K562 (cell line): ENCODE measurements at regions not wholly inside any gene's neighbourhood (a gene's known extent, or its start where the extent isn't known, plus 50 kb on each side); places are given as distances from the start of the nearest gene placed in this dataset.

Experiments
- ATF2 ChIP-seq: sonication (generic); formaldehyde crosslinking; IDR thresholded peaks from 2 replicates; pipeline ENCODE4 v1.8.1; 2022; ENCODE audit warnings: missing genetic modification reagents
- C11orf30 ChIP-seq: fragments of 450-650 bp; IDR thresholded peaks from 2 replicates; pipeline ENCODE4 v1.6.1; 2016; ENCODE audit warnings: low read depth, mild to moderate bottlenecking
- MYBL2 ChIP-seq, 2 experiments: fragments of 450-650 bp in 1 of 2; sonication (generic) in 1 of 2; formaldehyde crosslinking in 1 of 2; IDR thresholded peaks; 2 replicates each; pipeline versions ENCODE4 v1.6.1 to v1.8.1; 2017 to 2022; ENCODE audit warnings: borderline replicate concordance in 1 of 2, inconsistent platforms in 1 of 2, low read depth in 1 of 2, mild to moderate bottlenecking in 1 of 2, missing genetic modification reagents in 1 of 2, moderate library complexity in 1 of 2
- NR3C1 ChIP-seq: sonication (generic); formaldehyde crosslinking; IDR thresholded peaks from 2 replicates; pipeline ENCODE4 v1.8.1; 2022; ENCODE audit warnings: missing genetic modification reagents
- OTX1 ChIP-seq: fragments of 450-650 bp; formaldehyde crosslinking; IDR thresholded peaks from 2 replicates; pipeline ENCODE4 v1.4.0; 2022; ENCODE audit warnings: mild to moderate bottlenecking
- POLR2AphosphoS5 ChIP-seq: IDR thresholded peaks from 2 replicates; pipeline ENCODE4 v1.6.1; 2011; ENCODE audit warnings: mild to moderate bottlenecking, low read depth, low read length, moderate library complexity; ENCODE audit not compliant: control insufficient read depth, insufficient read depth
- RBM39 ChIP-seq: fragments of 200-400 bp; formaldehyde crosslinking; optimal IDR thresholded peaks from 2 replicates; pipeline ENCODE3; 2018; ENCODE audit warnings: low read depth, low read length
- RERE ChIP-seq: sonication (generic); formaldehyde crosslinking; IDR thresholded peaks from 2 replicates; pipeline ENCODE4 v1.8.0; 2023; ENCODE audit warnings: missing genetic modification reagents, mild to moderate bottlenecking, borderline replicate concordance
- TAF15 ChIP-seq: fragments of 200-400 bp; formaldehyde crosslinking; IDR thresholded peaks from 2 replicates; pipeline ENCODE4 v1.6.1; 2017; ENCODE audit warnings: mild to moderate bottlenecking, low read depth, low read length, moderate library complexity
- USF2 ChIP-seq: sonication (generic); formaldehyde crosslinking; IDR thresholded peaks from 2 replicates; pipeline ENCODE4 v1.5.0; 2020; ENCODE audit warnings: missing genetic modification reagents
- YY1 ChIP-seq, 3 experiments: IDR thresholded peaks; 2 replicates each; pipeline ENCODE4 v1.6.1; 2011; ENCODE audit warnings: low read length in 2 of 3, mild to moderate bottlenecking in 2 of 3, moderate library complexity in 2 of 3, borderline replicate concordance in 1 of 3, control low read depth in 1 of 3, low read depth in 1 of 3; ENCODE audit not compliant: insufficient read depth in 3 of 3, insufficient replicate concordance in 2 of 3, control insufficient read depth in 1 of 3, insufficient read length in 1 of 3; ENCODE audit errors: extremely low read depth in 1 of 3
- ZKSCAN8 ChIP-seq: fragments of 200-800 bp; sonication (Bioruptor generic); IDR thresholded peaks from 2 replicates; pipeline ENCODE4 v1.6.1; 2016; ENCODE audit warnings: missing genetic modification characterization, missing compliant biosample characterization
- ZNF124 ChIP-seq: sonication (generic); formaldehyde crosslinking; IDR thresholded peaks from 2 replicates; pipeline ENCODE4 v1.8.1; 2022; ENCODE audit warnings: missing genetic modification reagents
- ZNF165 ChIP-seq: fragments of 250-450 bp; sonication (Bioruptor Pico); IDR thresholded peaks from 2 replicates; pipeline ENCODE4 v1.4.0; 2020; ENCODE audit warnings: borderline replicate concordance
- TF ChIP-seq, protein P1 (sequence below): IDR thresholded peaks from 2 replicates; pipeline ENCODE4 v1.6.1; 2012; ENCODE audit warnings: low read depth, low read length, improper control_type of control experiment, borderline replicate concordance

DNA sequence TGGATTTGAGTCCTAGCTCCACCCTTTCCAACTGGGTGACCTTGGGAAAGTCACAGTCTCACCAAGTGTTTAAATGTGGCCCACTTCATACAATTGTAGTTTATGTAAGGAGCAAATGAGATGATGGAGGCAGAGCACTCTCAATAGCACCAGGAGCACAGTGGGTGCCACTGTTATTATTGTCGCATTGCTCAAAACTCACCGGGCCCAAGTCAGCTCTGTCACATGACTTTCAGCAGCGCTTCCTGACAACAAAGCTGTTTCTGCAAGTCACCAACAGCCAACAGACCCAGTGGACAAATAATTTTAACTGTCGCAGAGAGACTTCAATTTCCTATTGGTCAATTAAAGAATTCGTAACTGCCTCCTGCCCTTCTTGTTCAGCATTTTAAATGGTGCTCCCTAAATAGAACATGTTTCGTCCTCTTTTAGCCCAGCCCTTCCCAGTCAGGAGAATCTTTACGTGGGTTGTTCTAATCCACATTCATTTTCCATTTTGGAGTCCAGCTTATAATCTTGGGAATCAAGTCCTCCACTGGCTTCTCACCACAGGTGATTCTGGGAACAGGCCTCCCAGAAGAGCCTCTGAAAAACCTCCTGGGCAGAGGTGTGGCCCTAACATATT lies 415.6 kb upstream of the NPVF start (continued):
- no peak for TF ChIP-seq ATF2 (CRISPR knock-in tag)
- TF ChIP-seq C11orf30, result 0 out of 2 replicates have a peak, but pooled peaks have one; percentile 43
- TF ChIP-seq, protein P1, sequence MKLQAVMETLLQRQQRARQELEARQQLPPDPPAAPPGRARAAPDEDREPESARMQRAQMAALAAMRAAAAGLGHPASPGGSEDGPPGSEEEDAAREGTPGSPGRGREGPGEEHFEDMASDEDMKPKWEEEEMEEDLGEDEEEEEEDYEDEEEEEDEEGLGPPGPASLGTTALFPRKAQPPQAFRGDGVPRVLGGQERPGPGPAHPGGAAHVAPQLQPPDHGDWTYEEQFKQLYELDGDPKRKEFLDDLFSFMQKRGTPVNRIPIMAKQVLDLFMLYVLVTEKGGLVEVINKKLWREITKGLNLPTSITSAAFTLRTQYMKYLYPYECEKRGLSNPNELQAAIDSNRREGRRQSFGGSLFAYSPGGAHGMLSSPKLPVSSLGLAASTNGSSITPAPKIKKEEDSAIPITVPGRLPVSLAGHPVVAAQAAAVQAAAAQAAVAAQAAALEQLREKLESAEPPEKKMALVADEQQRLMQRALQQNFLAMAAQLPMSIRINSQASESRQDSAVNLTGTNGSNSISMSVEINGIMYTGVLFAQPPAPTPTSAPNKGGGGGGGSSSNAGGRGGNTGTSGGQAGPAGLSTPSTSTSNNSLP, result no peak
- no peak for TF ChIP-seq ZNF124 (CRISPR knock-in tag)
- no peak for TF ChIP-seq POLR2AphosphoS5
- no peak for TF ChIP-seq RERE (CRISPR knock-in tag)
- TF ChIP-seq MYBL2 (IDR thresholded peaks at IDR 0.05; ENCODE audit: low read depth), result peak; percentile 76
- TF ChIP-seq MYBL2 (CRISPR knock-in tag; IDR thresholded peaks at IDR 0.05; ENCODE audit: borderline replicate concordance), result no peak
- TF ChIP-seq YY1 (IDR thresholded peaks at IDR 0.05; ENCODE audit: borderline replicate concordance in 1 of 3, control insufficient read depth in 1 of 3, extremely low read depth in 1 of 3, insufficient read depth in 3 of 3, insufficient read length in 1 of 3, insufficient replicate concordance in 2 of 3, low read depth in 1 of 3, low read length in 2 of 3), result no peak
- peak; percentile 59 for TF ChIP-seq USF2 (CRISPR knock-in tag)
- peak; percentile 56; the same call in 1 of the 2 replicates for TF ChIP-seq ZKSCAN8 (CRISPR knock-in tag)
- TF ChIP-seq TAF15, result no peak
- TF ChIP-seq OTX1 (CRISPR knock-in tag), result peak; percentile 16; the same call in 1 of the 2 replicates
- TF ChIP-seq RBM39, result no peak
- TF ChIP-seq NR3C1 (CRISPR knock-in tag), result no peak
- no peak for TF ChIP-seq ZNF165 (CRISPR knock-in tag)
